ENCODE measurements at regions not wholly inside any gene's neighbourhood (a gene's known extent, or its start where the extent isn't known, plus 50 kb on each side); places are given as distances from the start of the nearest gene placed in this dataset.

- Histone ChIP-seq H3K9me2 (ENCODE audit: insufficient read depth, low read length) (no peaks in the 10 kb centered on the region), H3K4me3 (ENCODE audit: low read depth, low read length, poor library complexity, severe bottlenecking) (no peak overlapping the region), H3K4me2 (ENCODE audit: low read length) (no peak overlapping the region), H3K79me2 (ENCODE audit: insufficient read depth, low read depth, low read length) (no peaks in the 10 kb centered on the region), H3K36me3 (ENCODE audit: insufficient read depth, low read length) (no peaks in the 10 kb centered on the region), H4K20me1 (ENCODE audit: insufficient read depth, low read length) (no peaks in the 10 kb centered on the region), H2AFZ (ENCODE audit: low read length) (no peak overlapping the region), H3K4me1 (ENCODE audit: insufficient read depth, low read length, poor library complexity, severe bottlenecking) (no peaks in the 10 kb centered on the region), H3K27ac (ENCODE audit: low read depth, low read length, poor library complexity, severe bottlenecking) (no peak overlapping the region), H3K9me3 (ENCODE audit: low read length) (no peaks in the 10 kb centered on the region)
- TF ChIP-seq EZH2phosphoT487 (IDR thresholded peaks at IDR 0.05; ENCODE audit: borderline replicate concordance, low read depth, low read length) (no peak), CTCF (conservative IDR thresholded peaks at IDR 0.05; ENCODE audit: low read length) (no peak)
- no peak for DNase-seq (ENCODE audit: low spot score)
- intact Hi-C loops (cut with micrococcal nuclease; ENCODE audit: unreplicated experiment): no loop called here
- CTCF ChIA-PET (ENCODE audit: unreplicated experiment): no interaction called here
- POLR2A ChIA-PET: no interaction called here
- no TSS peak for BruUV-seq (replicated peaks)
Measured at GRCh38 chr1:181326348-181326747, 157.0 kb upstream of the CACNA1E start.

- no peak overlapping the region for H3K27ac ChIP-seq (ENCODE audit: low read depth, low read length, poor library complexity, severe bottlenecking)
- no peak overlapping the region for H3K4me2 ChIP-seq (ENCODE audit: low read length)
- H3K36me3 ChIP-seq (ENCODE audit: insufficient read depth, low read length): no peaks in the 10 kb centered on the region
- no peak for DNase-seq (ENCODE audit: low spot score)
- no peaks in the 10 kb centered on the region for H3K9me3 ChIP-seq (ENCODE audit: low read length)
- H4K20me1 ChIP-seq (ENCODE audit: insufficient read depth, low read length): no peaks in the 10 kb centered on the region
- H2AFZ ChIP-seq (ENCODE audit: low read length): no peak overlapping the region
- no TSS peak for BruUV-seq (replicated peaks)
- no peak overlapping the region for H3K4me3 ChIP-seq (ENCODE audit: low read depth, low read length, poor library complexity, severe bottlenecking)
- no peaks in the 10 kb centered on the region for H3K79me2 ChIP-seq (ENCODE audit: insufficient read depth, low read depth, low read length)
- no peaks in the 10 kb centered on the region for H3K4me1 ChIP-seq (ENCODE audit: insufficient read depth, low read length, poor library complexity, severe bottlenecking)
- CTCF ChIA-PET (ENCODE audit: unreplicated experiment): no interaction called here
- POLR2A ChIA-PET: interaction anchor here (0.6 to 1.1 kb wide), 2 partner anchors 15 to 40 kb away, joined by 3 read pairs; no protein-coding TSS in a partner anchor
- TF ChIP-seq EZH2phosphoT487 (IDR thresholded peaks at IDR 0.05; ENCODE audit: borderline replicate concordance, low read depth, low read length) (no peak), CTCF (conservative IDR thresholded peaks at IDR 0.05; ENCODE audit: low read length) (no peak)
- no peaks in the 10 kb centered on the region for H3K9me2 ChIP-seq (ENCODE audit: insufficient read depth, low read length)
- intact Hi-C loops (cut with micrococcal nuclease; ENCODE audit: unreplicated experiment): no loop called here
Measured at GRCh38 chr1:181327796-181328195, 155.5 kb upstream of the CACNA1E start.

GRCh38 chr1:181334724-181335123, 148.6 kb upstream of the CACNA1E start:
- TF ChIP-seq EZH2phosphoT487 (IDR thresholded peaks at IDR 0.05; ENCODE audit: borderline replicate concordance, low read depth, low read length): no peak
- TF ChIP-seq CTCF (conservative IDR thresholded peaks at IDR 0.05; ENCODE audit: low read length): no peak
- no peak overlapping the region for H3K4me2 ChIP-seq (ENCODE audit: low read length)
- no peaks in the 10 kb centered on the region for H3K9me3 ChIP-seq (ENCODE audit: low read length)
- no peaks in the 10 kb centered on the region for H3K9me2 ChIP-seq (ENCODE audit: insufficient read depth, low read length)
- H3K4me3 ChIP-seq (ENCODE audit: low read depth, low read length, poor library complexity, severe bottlenecking): no peak overlapping the region
- no peaks in the 10 kb centered on the region for H3K4me1 ChIP-seq (ENCODE audit: insufficient read depth, low read length, poor library complexity, severe bottlenecking)
- no peak overlapping the region for H3K27ac ChIP-seq (ENCODE audit: low read depth, low read length, poor library complexity, severe bottlenecking)
- BruUV-seq (replicated peaks): no TSS peak
- POLR2A ChIA-PET: no interaction called here
- H3K79me2 ChIP-seq (ENCODE audit: insufficient read depth, low read depth, low read length): no peaks in the 10 kb centered on the region
- H3K36me3 ChIP-seq (ENCODE audit: insufficient read depth, low read length): no peaks in the 10 kb centered on the region
- H2AFZ ChIP-seq (ENCODE audit: low read length): no peak overlapping the region
- intact Hi-C loops (cut with micrococcal nuclease; ENCODE audit: unreplicated experiment): no loop called here
- CTCF ChIA-PET (ENCODE audit: unreplicated experiment): no interaction called here
- DNase-seq (ENCODE audit: low spot score): no peak
- H4K20me1 ChIP-seq (ENCODE audit: insufficient read depth, low read length): no peaks in the 10 kb centered on the region
